GM13977 (cell line): ENCODE measurements at regions not wholly inside any gene's neighbourhood (a gene's known extent, or its start where the extent isn't known, plus 50 kb on each side); places are given as distances from the start of the nearest gene placed in this dataset.

ENCODE experiments used
- DNase-seq: peaks from one replicate; pipeline ENCODE4 v3.0.0; 2012; ENCODE audit warnings: low spot score
- in situ Hi-C: fragments of 300-500 bp; cut with MboI; formaldehyde crosslinking; loops from one replicate; pipeline ENCODE4 v1.12.0; 2022; ENCODE audit warnings: low sequenced_read_pairs, low pct_unique_long_range_greater_than_20kb, mixed read lengths, inconsistent platforms; ENCODE audit not compliant: unreplicated experiment
- TF ChIP-seq, protein P1 (sequence below): IDR thresholded peaks from 2 replicates; pipeline ENCODE4 v1.5.1; 2012; ENCODE audit warnings: mild to moderate bottlenecking, control low read depth; ENCODE audit not compliant: insufficient read depth; ENCODE audit errors: extremely low read depth, missing control alignments

DNA sequence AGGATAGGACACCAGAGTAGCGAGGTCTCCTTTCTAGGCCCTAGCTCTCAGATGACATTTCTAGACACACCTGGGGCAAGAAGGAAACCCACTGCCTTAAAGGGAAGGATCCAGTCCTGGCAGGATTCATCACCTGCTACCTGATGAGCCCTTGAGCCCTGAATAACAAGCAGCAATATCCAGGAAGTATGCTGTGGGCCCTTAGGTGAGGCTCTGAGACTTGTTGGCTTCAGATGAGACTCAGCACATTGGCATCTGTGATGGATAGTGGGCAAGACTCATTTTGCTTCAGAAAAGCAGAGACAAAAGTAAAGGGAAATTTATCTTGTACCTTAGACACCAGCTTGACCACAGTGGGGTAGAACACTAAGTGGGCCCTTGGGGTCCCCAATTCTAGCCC, 238.4 kb upstream of the MEOX2 start:
- in situ Hi-C loops: no loop called here
- TF ChIP-seq, protein P1, sequence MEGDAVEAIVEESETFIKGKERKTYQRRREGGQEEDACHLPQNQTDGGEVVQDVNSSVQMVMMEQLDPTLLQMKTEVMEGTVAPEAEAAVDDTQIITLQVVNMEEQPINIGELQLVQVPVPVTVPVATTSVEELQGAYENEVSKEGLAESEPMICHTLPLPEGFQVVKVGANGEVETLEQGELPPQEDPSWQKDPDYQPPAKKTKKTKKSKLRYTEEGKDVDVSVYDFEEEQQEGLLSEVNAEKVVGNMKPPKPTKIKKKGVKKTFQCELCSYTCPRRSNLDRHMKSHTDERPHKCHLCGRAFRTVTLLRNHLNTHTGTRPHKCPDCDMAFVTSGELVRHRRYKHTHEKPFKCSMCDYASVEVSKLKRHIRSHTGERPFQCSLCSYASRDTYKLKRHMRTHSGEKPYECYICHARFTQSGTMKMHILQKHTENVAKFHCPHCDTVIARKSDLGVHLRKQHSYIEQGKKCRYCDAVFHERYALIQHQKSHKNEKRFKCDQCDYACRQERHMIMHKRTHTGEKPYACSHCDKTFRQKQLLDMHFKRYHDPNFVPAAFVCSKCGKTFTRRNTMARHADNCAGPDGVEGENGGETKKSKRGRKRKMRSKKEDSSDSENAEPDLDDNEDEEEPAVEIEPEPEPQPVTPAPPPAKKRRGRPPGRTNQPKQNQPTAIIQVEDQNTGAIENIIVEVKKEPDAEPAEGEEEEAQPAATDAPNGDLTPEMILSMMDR: no peak
- no peak for DNase-seq

DNA sequence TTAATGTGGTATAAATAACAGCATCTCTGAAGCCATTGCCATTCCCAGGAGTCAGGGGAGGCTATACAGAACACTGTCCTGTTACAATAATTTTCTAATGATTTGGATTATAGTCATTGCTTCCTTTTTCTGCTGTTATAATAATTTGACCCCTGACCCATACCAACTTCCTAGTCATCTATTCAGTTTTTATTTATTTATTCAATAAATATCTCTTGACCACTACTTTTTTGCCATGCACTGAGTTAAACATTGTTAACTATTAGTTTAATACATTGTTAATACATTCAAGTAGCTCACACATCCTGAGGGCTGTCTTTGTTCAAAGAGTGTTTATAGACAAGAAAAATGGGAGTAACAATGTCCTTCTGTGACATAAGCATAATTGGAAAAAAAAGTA, 235.5 kb upstream of the MEOX2 start:
- in situ Hi-C loops: no loop called here
- DNase-seq: no peak
- TF ChIP-seq, protein P1: no peak

DNA sequence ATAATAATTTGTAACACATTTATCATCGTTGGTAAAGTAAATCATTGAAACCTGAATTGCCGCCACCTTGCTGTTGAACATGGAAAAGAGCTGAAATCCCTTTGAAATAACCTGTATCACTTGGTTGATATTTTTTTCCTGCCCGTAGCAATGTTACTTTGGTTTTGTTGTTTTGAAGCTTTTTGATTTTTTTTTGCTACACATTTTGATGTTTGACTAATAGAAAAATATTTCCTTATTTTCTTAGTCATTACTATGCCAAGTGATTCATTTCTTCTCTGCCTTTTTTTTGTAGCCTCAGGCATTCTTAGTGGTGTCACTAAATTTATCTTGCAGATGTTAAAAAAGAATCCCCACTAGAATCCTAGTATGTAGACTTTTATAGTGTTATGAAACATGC, 235.1 kb upstream of the MEOX2 start:
- TF ChIP-seq, protein P1: no peak
- in situ Hi-C loops: no loop called here
- DNase-seq: no peak

DNA sequence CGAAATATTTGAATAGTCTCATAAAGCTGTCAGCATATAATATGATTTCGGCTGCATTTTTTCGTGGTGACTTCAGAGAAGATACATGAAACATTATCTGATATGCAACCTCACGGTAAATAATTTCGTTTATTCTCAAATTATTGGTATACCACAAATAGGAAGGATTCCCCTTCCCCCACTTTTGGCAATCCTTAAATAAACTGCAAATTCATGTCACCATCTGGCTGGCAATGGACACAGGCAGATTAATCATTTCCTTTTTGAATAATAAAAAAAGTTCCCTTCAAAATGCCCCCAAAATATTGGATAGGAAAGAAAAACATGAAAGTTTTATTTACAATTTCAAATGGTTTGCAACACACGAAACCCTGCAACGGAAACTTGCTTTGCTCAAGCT, 234.5 kb upstream of the MEOX2 start:
- DNase-seq: no peak
- TF ChIP-seq, protein P1: no peak
- in situ Hi-C loops: no loop called here

DNA sequence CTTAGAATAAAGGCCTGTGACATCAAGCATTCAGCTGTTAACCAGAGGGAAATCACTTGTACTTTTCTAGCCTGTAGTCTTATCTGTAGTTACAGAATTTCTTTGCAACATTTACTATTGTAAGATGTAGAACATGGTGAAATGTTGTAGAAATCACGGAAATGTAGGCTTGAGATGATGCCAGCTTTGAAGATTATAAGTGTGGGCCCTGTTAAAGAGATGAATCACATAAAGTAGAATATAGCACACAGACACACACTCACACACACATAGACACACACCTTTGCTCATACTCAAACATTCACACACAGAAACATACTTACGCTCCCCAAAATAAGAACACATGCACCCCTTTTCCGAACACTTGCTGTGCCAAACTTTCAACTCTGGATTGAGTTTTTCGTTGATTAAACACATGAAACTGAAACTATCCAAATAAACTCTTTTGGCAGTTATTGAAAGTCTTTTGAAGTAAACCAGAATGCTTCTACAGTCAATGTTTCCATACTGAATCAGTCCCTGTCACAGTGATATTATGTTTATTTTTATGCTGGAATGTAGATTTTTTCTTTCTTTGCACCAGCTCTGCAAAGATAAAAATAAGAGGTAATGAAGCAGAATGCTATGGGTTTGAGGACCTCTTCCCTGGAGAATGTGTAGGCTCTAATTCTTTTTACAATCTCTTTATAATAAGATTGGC, 230.3 kb upstream of the MEOX2 start:
- TF ChIP-seq, protein P1: no peak
- in situ Hi-C loops: no loop called here
- no peak for DNase-seq

DNA sequence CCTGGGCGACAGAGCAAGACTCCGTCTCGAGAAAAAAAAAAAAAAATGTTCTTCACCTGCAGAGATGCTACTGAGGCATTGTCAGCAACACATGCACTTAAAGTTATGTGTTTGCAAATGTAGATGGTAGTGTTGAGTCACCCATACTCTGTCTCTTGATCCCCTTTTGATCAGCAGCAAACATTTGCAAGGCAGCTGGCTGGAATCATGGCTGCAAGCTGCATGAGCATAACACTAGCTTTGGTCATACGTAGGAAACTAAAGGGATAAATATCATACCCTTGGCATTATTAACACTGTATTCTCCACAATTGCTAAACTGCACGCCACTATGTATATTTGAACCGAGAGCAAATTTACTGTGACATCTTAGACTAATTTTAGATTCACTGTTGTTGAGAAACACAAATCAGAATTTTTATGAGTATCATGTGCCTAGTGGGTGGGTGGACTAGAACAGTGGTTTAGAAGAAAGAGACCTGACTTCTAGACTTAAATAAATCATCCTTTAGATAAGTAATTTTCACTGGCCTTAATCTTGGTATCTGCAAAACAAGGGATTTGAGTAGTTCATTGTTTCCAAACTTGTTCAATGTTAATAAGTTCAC, 229.3 kb upstream of the MEOX2 start:
- DNase-seq: no peak
- in situ Hi-C loops: no loop called here
- TF ChIP-seq, protein P1: no peak
